Activated T-helper 1 cell treated with anti-CD3 and anti-CD28 coated beads, Interleukin-12 subunit alpha, Interleukin-12 subunit beta, Interleukin-2, Interleukin-4 antibody, amounts not matched to agents 30 ng/mL and 10 ng/mL and 1 ng/mL, durations not matched to agents 14 hours and 24 hours and 36 hours (primary cell): ENCODE measurements at regions not wholly inside any gene's neighbourhood (a gene's known extent, or its start where the extent isn't known, plus 50 kb on each side); places are given as distances from the start of the nearest gene placed in this dataset.
"Not testable (repeated sequence)": the region's sequence is repeated elsewhere in the genome, so short reads cannot be mapped to it uniquely, and the experiment has no call there.

ENCODE experiments used
- DNase-seq: peaks from one replicate; pipeline ENCODE4 v3.0.0; 2021; ENCODE audit warnings: low spot score
- H3K27ac Mint-ChIP-seq: one replicate; pipeline ENCODE4 v1.8.0; 2021; ENCODE audit warnings: mild to moderate bottlenecking, mixed read lengths
- H3K27me3 Mint-ChIP-seq: one replicate; pipeline ENCODE4 v1.8.0; 2022; ENCODE audit warnings: mild to moderate bottlenecking, moderate library complexity, mixed read lengths; ENCODE audit not compliant: insufficient read depth
- H3K36me3 Mint-ChIP-seq: one replicate; pipeline ENCODE4 v1.8.0; 2021; ENCODE audit warnings: low read depth, mixed read lengths
- H3K4me1 Mint-ChIP-seq: one replicate; pipeline ENCODE4 v1.8.0; 2021; ENCODE audit warnings: low read depth, mixed read lengths
- H3K4me3 Mint-ChIP-seq: one replicate; pipeline ENCODE4 v1.8.0; 2021; ENCODE audit warnings: mild to moderate bottlenecking, moderate library complexity, mixed read lengths
- H3K9me3 Mint-ChIP-seq: one replicate; pipeline ENCODE4 v1.8.0; 2021; ENCODE audit warnings: mixed read lengths
- intact Hi-C: fragments of 100-400 bp; cut with micrococcal nuclease; formaldehyde crosslinking; loops from one replicate; pipeline ENCODE4 v1.15.1; 2024

DNA sequence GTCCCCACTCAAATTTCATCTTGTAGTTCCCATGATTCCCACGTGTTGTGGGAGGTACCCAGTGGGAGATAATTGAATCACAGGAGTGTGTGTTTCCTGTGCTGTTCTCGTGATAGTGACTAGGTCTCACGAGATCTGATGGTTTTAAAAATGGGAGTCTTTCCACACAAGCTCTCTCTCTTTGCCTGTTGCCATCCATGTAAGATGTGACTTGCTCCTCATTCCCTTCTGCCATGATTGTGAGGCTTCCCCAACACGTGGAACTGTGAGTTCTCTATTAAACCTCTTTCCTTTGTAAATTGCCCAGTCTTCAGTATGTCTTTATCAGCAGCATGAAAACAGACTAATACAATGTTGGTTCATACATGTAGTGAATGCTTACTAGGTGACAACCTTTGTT, 163.2 kb upstream of the PALMD start:
- no peaks in the 10 kb centered on the region for H3K9me3 Mint-ChIP-seq
- intact Hi-C loops = no loop called here

GRCh38 chr1:99490031-99490430, 155.9 kb upstream of the PALMD start:
- no peak overlapping the region for H3K4me3 Mint-ChIP-seq
- intact Hi-C loops = no loop called here
- H3K9me3 Mint-ChIP-seq = no peaks in the 10 kb centered on the region
- H3K27me3 Mint-ChIP-seq = peaks cover 7% of the 10 kb centered on the region
- H3K27ac Mint-ChIP-seq = no peak overlapping the region
- H3K4me1 Mint-ChIP-seq = no peaks in the 10 kb centered on the region
- H3K36me3 Mint-ChIP-seq = no peaks in the 10 kb centered on the region
- no peak for DNase-seq

More for the DNA sequence above, 163.2 kb upstream of the PALMD start:
- Mint-ChIP-seq H3K27me3 (peaks cover 8% of the 10 kb centered on the region), H3K27ac (no peak overlapping the region), H3K4me3 (no peak overlapping the region), H3K4me1 (no peaks in the 10 kb centered on the region), H3K36me3 (no peaks in the 10 kb centered on the region)
- DNase-seq = no peak

GRCh38 chr1:99496067-99496466, 149.8 kb upstream of the PALMD start:
- H3K4me1 Mint-ChIP-seq = no peaks in the 10 kb centered on the region

GRCh38 chr1:99497690-99498089, 148.2 kb upstream of the PALMD start:
- H3K36me3 Mint-ChIP-seq = no peaks in the 10 kb centered on the region

More at GRCh38 chr1:99496067-99496466, 149.8 kb upstream of the PALMD start:
- no peak overlapping the region for H3K27ac Mint-ChIP-seq
- H3K36me3 Mint-ChIP-seq = no peaks in the 10 kb centered on the region
- H3K4me3 Mint-ChIP-seq = no peak overlapping the region
- H3K9me3 Mint-ChIP-seq = no peaks in the 10 kb centered on the region
- intact Hi-C loops = no loop called here
- no peak for DNase-seq
- H3K27me3 Mint-ChIP-seq = no peaks in the 10 kb centered on the region

DNA sequence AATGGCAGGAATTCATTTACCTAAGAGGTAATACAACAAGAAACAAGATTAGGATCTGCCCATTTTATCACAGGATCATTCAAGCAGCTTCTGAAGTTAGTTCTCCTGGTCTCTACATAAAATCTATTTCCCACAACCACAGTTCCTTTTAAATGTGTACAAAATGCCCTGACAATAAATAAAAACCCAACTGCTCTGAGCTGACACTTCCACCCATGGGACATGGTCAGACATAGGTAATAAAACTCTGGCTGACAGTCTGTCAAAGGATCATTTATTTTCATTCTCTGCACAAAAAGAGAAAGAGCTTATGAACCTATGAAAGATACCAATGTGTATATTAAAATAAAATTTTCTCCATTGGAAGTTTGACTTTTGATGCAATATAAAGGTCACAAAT, 145.4 kb upstream of the PALMD start:
- Mint-ChIP-seq H3K4me3 (no peak overlapping the region), H3K4me1 (no peaks in the 10 kb centered on the region), H3K27me3 (no peaks in the 10 kb centered on the region), H3K9me3 (no peaks in the 10 kb centered on the region), H3K27ac (no peak overlapping the region), H3K36me3 (no peaks in the 10 kb centered on the region)
- no peak for DNase-seq
- intact Hi-C loops = no loop called here

More at GRCh38 chr1:99497690-99498089, 148.2 kb upstream of the PALMD start:
- intact Hi-C loops = no loop called here
- no peaks in the 10 kb centered on the region for H3K9me3 Mint-ChIP-seq
- no peak for DNase-seq
- no peak overlapping the region for H3K27ac Mint-ChIP-seq
- H3K4me3 Mint-ChIP-seq = no peak overlapping the region
- no peaks in the 10 kb centered on the region for H3K27me3 Mint-ChIP-seq
- H3K4me1 Mint-ChIP-seq = no peaks in the 10 kb centered on the region

DNA sequence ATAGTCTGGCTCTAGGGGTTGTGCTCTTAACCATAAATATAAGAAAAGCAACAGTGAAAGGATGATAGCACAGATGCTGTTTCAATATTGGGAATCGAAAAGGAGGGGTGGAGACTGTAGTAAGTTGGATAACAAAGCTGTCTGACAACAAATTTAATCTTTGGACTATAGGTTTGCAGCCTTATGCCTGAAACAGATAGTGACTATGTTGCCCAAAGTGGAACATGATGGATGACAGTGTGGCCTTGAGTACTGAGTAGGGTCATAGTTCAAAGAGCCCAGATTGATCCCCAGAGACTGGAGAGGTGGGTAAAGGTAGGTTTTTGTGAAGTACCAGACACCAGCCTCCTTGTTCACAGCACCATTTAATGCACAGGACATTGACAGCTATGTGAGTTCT, 144.0 kb upstream of the PALMD start:
- DNase-seq = no peak
- no peak overlapping the region for H3K27ac Mint-ChIP-seq
- H3K27me3 Mint-ChIP-seq = no peaks in the 10 kb centered on the region
- H3K36me3 Mint-ChIP-seq = no peaks in the 10 kb centered on the region
- no peaks in the 10 kb centered on the region for H3K4me1 Mint-ChIP-seq
- intact Hi-C loops = no loop called here
- no peak overlapping the region for H3K4me3 Mint-ChIP-seq
- no peaks in the 10 kb centered on the region for H3K9me3 Mint-ChIP-seq

- H3K9me3 Mint-ChIP-seq = no peaks in the 10 kb centered on the region
- H3K4me3 Mint-ChIP-seq = no peak overlapping the region
- no peaks in the 10 kb centered on the region for H3K27me3 Mint-ChIP-seq
- intact Hi-C loops = no loop called here
- no peak for DNase-seq
- no peaks in the 10 kb centered on the region for H3K4me1 Mint-ChIP-seq
- no peak overlapping the region for H3K27ac Mint-ChIP-seq
- H3K36me3 Mint-ChIP-seq = no peaks in the 10 kb centered on the region
Observed at GRCh38 chr1:99502400-99502799, 143.5 kb upstream of the PALMD start.

DNA sequence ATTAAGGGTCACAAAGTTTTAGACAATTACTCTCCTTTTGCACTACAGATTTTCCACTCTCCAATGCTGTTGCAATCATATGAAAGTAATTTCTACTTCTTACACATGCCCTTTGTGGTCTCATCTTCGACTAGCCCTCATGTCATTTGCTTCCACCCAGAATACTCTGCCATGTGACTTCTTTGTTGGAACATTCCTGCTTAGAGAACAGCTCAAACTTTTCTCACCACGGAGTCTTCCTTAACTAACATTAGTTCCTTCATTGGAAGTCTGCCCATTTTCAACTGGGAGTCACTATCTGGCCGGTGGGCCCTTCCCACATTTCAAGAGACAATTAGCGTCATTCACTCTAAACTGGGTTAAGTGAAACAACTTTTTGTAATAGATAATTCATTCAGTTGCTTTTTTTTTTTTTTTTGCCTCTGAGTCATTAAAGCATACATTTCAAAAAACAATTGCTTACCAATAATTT, 142.6 kb upstream of the PALMD start:
- no peaks in the 10 kb centered on the region for H3K27me3 Mint-ChIP-seq

DNA sequence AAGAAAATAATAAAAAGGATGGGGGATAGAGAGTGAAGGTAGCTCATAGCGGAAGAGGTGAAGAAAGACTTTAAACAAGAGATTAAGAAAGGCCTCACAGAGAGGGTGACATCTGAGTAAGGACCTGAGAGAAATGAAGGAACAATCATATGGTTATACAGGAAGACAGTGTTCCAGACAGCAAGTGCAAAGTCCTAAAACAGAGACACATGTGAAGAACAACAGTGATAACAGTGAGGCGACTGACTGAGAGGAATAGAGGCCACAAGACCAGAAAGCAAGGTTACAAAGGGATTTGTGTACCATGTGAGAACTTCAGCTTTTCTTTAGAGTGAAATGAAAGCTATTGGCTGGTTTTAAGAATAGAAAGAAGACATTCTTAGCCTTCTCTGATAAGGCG, 141.6 kb upstream of the PALMD start:
- Mint-ChIP-seq H3K9me3 (no peaks in the 10 kb centered on the region), H3K27me3 (no peaks in the 10 kb centered on the region), H3K4me1 (no peaks in the 10 kb centered on the region), H3K4me3 (no peak overlapping the region), H3K27ac (no peak overlapping the region), H3K36me3 (no peaks in the 10 kb centered on the region)
- intact Hi-C loops = no loop called here
- DNase-seq = no peak

More for the DNA sequence above, 142.6 kb upstream of the PALMD start:
- Mint-ChIP-seq H3K36me3 (no peaks in the 10 kb centered on the region), H3K9me3 (no peaks in the 10 kb centered on the region), H3K4me3 (no peak overlapping the region), H3K27ac (no peak overlapping the region), H3K4me1 (no peaks in the 10 kb centered on the region)
- no peak for DNase-seq
- intact Hi-C loops = no loop called here

- Mint-ChIP-seq H3K36me3 (no peaks in the 10 kb centered on the region), H3K27ac (no peak overlapping the region)
- no peak for DNase-seq
Observed at GRCh38 chr1:99506631-99507030, 139.3 kb upstream of the PALMD start.

GRCh38 chr1:99507446-99507845, 138.5 kb upstream of the PALMD start:
- H3K4me1 Mint-ChIP-seq, H3K27ac Mint-ChIP-seq, intact Hi-C loops, H3K9me3 Mint-ChIP-seq, DNase-seq, H3K36me3 Mint-ChIP-seq, H3K4me3 Mint-ChIP-seq, H3K27me3 Mint-ChIP-seq: not testable (repeated sequence)

More at GRCh38 chr1:99506631-99507030, 139.3 kb upstream of the PALMD start:
- H3K27me3 Mint-ChIP-seq = no peaks in the 10 kb centered on the region
- intact Hi-C loops = no loop called here
- H3K9me3 Mint-ChIP-seq = no peaks in the 10 kb centered on the region
- no peaks in the 10 kb centered on the region for H3K4me1 Mint-ChIP-seq
- H3K4me3 Mint-ChIP-seq = no peak overlapping the region

DNA sequence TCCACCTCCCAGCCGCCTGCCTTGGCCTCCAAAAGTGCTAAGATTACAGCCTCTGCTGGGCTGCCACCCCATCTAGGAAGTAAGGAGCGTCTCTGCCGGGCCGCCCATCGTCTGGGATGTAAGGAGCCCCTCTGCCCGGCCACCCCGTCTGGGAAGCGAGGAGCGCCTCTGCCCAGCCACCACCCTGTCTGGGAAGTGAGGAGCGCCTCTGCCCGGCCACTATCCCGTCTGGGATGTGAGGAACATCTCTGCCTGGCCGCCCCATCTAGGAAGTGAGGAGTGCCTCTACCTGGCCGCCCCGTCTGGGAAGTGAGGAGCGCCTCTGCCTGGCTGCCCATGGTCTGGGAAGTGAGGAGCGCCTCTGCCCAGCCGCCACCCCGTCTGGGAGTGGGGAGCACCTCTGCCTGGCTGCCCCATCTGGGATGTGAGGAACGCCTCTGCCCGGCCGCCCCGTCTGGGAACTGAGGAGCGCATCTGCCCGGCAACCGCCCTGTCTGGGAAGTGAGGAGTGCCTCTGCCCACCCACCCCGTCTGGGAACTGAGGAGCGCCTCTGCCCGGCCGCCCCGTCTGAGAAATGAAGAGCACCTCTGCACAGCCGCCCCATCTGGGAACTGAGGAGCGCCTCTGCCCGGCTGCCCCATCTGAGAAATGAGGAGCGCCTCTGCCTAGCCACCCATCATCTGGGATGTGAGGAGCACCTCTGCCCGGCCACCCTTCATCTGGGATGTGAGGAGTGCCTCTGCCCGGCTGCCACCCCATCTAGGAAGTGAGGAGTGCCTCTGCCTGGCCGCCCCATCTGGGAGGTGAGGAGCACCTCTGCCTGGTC, 137.8 kb upstream of the PALMD start:
- Mint-ChIP-seq H3K4me3 (no peak overlapping the region), H3K4me1 (no peaks in the 10 kb centered on the region), H3K27me3 (no peaks in the 10 kb centered on the region), H3K36me3 (no peaks in the 10 kb centered on the region), H3K27ac (no peak overlapping the region), H3K9me3 (no peaks in the 10 kb centered on the region)
- intact Hi-C loops = no loop called here
- DNase-seq = no peak

DNA sequence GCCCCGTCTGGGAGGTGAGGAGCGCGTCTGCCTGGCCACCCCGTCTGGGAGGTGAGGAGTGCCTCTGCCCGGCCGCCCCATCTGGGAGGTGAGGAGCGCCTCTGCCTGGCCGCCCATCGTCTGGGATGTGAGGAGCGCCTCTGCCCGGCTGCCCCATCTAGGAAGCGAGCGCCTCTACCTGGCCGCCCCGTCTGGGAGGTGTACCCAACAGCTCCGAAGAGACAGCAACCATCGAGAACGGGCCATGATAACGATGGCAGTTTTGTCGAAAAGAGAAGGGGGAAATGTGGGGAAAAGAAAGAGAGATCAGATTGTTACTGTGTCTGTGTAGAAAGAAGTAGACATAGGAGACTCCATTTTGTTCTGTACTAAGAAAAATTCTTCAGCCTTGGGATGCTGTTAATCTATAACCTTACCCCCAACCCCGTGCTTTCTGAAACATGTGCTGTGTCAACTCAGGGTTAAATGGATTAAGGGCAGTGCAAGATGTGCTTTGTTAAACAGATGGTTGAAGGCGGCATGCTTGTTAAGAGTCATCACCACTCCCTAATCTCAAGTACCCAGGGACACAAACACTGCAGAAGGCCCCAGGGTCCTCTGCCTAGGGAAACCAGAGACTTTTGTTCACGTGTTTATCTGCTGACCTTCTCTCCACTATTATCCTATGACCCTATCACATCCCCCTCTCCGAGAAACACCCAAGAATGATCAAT, 137.0 kb upstream of the PALMD start:
- H3K36me3 Mint-ChIP-seq, H3K4me1 Mint-ChIP-seq, H3K4me3 Mint-ChIP-seq, intact Hi-C loops, H3K27me3 Mint-ChIP-seq, DNase-seq, H3K27ac Mint-ChIP-seq, H3K9me3 Mint-ChIP-seq: not testable (repeated sequence)
